ENCODE measurements at regions not wholly inside any gene's neighbourhood (a gene's known extent, or its start where the extent isn't known, plus 50 kb on each side); places are given as distances from the start of the nearest gene placed in this dataset.

- TF ChIP-seq CTCF (IDR thresholded peaks at IDR 0.05) (no peak), EZH2 (IDR thresholded peaks at IDR 0.05; ENCODE audit: borderline replicate concordance, insufficient read depth, low read depth, low read length, poor library complexity, severe bottlenecking) (no peak)
Measured at GRCh38 chr2:196535742-196536141, 103.8 kb upstream of the CCDC150 start.
